Glutamatergic neuron (in vitro differentiated cells): ENCODE measurements at regions not wholly inside any gene's neighbourhood (a gene's known extent, or its start where the extent isn't known, plus 50 kb on each side); places are given as distances from the start of the nearest gene placed in this dataset.
"Not testable (repeated sequence)": the region's sequence is repeated elsewhere in the genome, so short reads cannot be mapped to it uniquely, and the experiment has no call there.

Experiments
- DNase-seq: peaks from one replicate; pipeline ENCODE4 v3.0.0; 2022
- H3K27ac Mint-ChIP-seq: one replicate; pipeline ENCODE4 v1.8.0; 2020; ENCODE audit warnings: mild to moderate bottlenecking, mixed read lengths, inconsistent platforms; ENCODE audit not compliant: unreplicated experiment
- H3K27me3 Mint-ChIP-seq: one replicate; pipeline ENCODE4 v1.8.0; 2020; ENCODE audit warnings: mild to moderate bottlenecking, moderate library complexity, mixed read lengths, inconsistent platforms; ENCODE audit not compliant: unreplicated experiment
- H3K36me3 Mint-ChIP-seq: one replicate; pipeline ENCODE4 v1.8.0; 2020; ENCODE audit warnings: mild to moderate bottlenecking, mixed read lengths, inconsistent platforms; ENCODE audit not compliant: unreplicated experiment
- H3K4me1 Mint-ChIP-seq: one replicate; pipeline ENCODE4 v1.8.0; 2020; ENCODE audit warnings: mild to moderate bottlenecking, low read depth, mixed read lengths, inconsistent platforms; ENCODE audit not compliant: unreplicated experiment
- H3K4me3 Mint-ChIP-seq: one replicate; pipeline ENCODE4 v1.8.0; 2020; ENCODE audit warnings: mild to moderate bottlenecking, mixed read lengths, inconsistent platforms; ENCODE audit not compliant: unreplicated experiment
- H3K9me3 Mint-ChIP-seq: one replicate; pipeline ENCODE4 v1.8.0; 2020; ENCODE audit warnings: mild to moderate bottlenecking, moderate library complexity, mixed read lengths, inconsistent platforms; ENCODE audit not compliant: unreplicated experiment
- TF ChIP-seq, protein P1 (sequence below): fragments of 200-600 bp; sonication (generic); IDR thresholded peaks from one replicate; pipeline ENCODE4 v1.5.0; 2021; ENCODE audit not compliant: partially characterized antibody, unreplicated experiment

DNA sequence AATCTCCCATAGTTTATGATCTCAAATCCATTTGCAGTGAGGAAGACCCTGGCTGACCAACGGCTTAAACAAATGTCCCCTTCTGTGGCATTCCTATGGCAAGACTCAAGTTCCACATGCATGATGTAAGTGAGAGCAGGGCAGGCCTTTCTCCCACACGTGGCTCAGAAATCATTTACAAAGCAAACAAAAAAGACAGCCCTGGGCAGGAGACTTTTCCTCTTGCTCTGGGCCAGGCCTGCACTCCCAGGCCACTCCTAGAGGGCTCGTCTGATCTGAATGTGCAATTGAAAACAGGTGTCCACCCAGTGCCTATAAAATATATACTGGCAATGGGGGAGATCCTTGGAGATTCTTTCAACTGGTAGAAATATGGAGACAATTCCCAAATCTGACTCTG lies 123.1 kb downstream of the DMRT2 start:
- no peak for DNase-seq
- peaks cover 2% of the 10 kb centered on the region for H3K4me1 Mint-ChIP-seq
- H3K4me3 Mint-ChIP-seq = no peak overlapping the region
- H3K36me3 Mint-ChIP-seq = no peaks in the 10 kb centered on the region
- TF ChIP-seq, protein P1, sequence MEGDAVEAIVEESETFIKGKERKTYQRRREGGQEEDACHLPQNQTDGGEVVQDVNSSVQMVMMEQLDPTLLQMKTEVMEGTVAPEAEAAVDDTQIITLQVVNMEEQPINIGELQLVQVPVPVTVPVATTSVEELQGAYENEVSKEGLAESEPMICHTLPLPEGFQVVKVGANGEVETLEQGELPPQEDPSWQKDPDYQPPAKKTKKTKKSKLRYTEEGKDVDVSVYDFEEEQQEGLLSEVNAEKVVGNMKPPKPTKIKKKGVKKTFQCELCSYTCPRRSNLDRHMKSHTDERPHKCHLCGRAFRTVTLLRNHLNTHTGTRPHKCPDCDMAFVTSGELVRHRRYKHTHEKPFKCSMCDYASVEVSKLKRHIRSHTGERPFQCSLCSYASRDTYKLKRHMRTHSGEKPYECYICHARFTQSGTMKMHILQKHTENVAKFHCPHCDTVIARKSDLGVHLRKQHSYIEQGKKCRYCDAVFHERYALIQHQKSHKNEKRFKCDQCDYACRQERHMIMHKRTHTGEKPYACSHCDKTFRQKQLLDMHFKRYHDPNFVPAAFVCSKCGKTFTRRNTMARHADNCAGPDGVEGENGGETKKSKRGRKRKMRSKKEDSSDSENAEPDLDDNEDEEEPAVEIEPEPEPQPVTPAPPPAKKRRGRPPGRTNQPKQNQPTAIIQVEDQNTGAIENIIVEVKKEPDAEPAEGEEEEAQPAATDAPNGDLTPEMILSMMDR = no peak
- H3K9me3 Mint-ChIP-seq = peaks cover 5% of the 10 kb centered on the region
- H3K27ac Mint-ChIP-seq = no peak overlapping the region
- H3K27me3 Mint-ChIP-seq = no peaks in the 10 kb centered on the region

DNA sequence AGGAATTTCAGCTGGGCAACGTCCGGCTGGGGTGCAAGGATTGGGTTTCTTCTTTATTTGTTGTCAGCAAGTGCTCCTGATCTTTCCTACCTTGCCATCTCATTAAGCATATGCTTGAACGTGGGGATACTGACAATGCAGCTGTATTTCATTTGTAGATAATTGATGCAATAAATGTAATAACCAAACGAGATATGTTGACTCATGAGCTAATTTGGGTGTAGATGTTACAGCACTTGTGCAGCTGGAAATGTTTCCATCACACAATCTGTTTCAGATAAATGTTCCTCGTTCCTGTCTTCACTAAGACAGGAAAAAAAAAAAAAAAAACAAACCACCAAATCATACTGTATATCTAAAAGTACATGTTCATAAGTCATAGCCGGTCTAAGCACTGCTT lies 123.8 kb downstream of the DMRT2 start:
- H3K4me1 Mint-ChIP-seq = peaks cover 2% of the 10 kb centered on the region
- H3K36me3 Mint-ChIP-seq = no peaks in the 10 kb centered on the region
- H3K4me3 Mint-ChIP-seq = no peak overlapping the region
- peaks cover 3% of the 10 kb centered on the region for H3K9me3 Mint-ChIP-seq
- no peak overlapping the region for H3K27ac Mint-ChIP-seq
- no peak for DNase-seq
- TF ChIP-seq, protein P1 = no peak
- H3K27me3 Mint-ChIP-seq = no peaks in the 10 kb centered on the region

DNA sequence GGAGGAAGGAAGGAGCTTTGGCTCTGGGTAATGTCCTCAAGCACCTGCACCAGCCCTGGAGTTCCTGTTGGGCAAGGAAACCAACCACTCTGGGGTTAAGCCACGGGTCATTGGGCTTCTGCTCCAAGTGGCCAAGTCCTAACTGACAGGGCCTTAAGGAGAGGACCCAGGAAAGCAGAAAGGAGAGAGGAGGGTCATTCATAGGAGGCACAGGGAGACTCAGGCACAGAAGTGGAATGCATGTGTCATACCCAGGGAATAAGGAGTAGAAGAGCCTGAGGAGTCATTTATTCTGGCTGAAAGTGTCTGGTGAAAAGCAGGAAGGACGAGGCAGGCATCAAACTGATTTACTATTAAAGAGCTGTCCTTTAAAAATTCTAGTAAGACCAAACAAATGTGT lies 129.2 kb downstream of the DMRT2 start:
- Mint-ChIP-seq H3K27me3 (no peaks in the 10 kb centered on the region), H3K27ac (no peak overlapping the region), H3K4me1 (no peaks in the 10 kb centered on the region), H3K4me3 (no peak overlapping the region), H3K9me3 (peaks cover 1% of the 10 kb centered on the region), H3K36me3 (no peaks in the 10 kb centered on the region)
- TF ChIP-seq, protein P1 = no peak
- no peak for DNase-seq

DNA sequence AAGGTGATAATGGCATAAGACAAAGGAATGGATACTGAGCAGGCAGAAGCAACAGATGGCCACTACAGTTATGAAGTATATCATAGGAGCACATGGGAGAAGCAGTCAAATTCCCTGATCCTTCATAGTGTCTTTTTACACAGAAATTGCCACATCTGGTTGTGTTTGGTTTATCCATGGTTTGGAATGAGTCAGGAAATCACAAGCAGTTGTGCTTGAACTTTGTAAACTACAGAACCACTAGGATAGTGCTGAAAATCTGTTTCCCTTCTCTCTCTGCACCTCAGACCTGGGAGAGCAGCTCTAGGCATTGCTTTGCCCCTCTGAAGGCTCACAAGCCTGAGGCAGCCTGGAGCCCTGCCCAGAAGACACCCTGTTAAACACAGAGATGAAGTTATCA lies 134.0 kb downstream of the DMRT2 start:
- H3K4me1 Mint-ChIP-seq = no peaks in the 10 kb centered on the region
- no peak overlapping the region for H3K4me3 Mint-ChIP-seq
- H3K9me3 Mint-ChIP-seq = no peaks in the 10 kb centered on the region
- no peak for DNase-seq
- peaks cover 12% of the 10 kb centered on the region for H3K36me3 Mint-ChIP-seq
- H3K27ac Mint-ChIP-seq = no peak overlapping the region
- TF ChIP-seq, protein P1 = no peak
- H3K27me3 Mint-ChIP-seq = no peaks in the 10 kb centered on the region

DNA sequence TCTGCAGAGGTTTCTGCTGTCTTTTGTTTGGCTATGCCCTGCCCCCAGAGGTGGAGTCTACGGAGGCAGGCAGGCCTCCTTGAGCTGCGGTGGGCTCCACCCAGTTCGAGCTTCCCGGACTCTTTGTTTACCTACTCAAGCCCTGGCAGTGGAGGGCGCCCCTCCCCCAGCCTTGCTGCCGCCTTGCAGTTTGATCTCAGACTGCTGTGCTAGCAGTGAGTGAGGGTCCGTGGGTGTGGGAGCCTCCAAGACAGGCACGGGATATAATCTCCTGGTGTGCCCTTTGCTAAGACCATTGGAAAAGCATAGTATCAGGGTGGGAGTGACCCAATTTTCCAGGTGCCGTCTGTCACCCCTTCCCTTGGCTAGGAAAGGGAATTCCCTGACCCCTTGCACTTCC lies 137.0 kb downstream of the DMRT2 start:
- H3K9me3 Mint-ChIP-seq, DNase-seq, H3K27ac Mint-ChIP-seq, H3K4me1 Mint-ChIP-seq, H3K27me3 Mint-ChIP-seq, H3K4me3 Mint-ChIP-seq: not testable (repeated sequence)
- H3K36me3 Mint-ChIP-seq = peaks cover 16% of the 10 kb centered on the region

DNA sequence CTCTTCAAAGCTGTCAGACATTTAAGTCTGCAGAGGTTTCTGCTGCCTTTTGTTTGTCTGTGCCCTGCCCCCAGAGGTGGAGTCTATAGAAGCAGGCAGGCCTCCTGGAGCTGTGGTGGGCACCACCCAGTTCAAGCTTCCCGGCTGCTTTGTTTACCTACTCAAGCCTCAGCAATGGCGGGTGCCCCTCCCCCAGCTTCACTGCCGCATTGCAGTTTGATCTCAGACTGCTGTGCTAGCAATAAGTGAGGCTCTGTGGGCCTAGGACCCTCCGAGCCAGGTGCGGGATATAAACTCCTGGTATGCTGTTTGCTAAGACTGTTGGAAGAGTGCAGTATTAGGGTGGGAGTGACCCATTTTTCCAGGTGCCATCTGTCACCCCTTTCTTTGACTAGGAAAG lies 145.5 kb downstream of the DMRT2 start:
- not testable (repeated sequence) for H3K27ac Mint-ChIP-seq, DNase-seq, H3K4me1 Mint-ChIP-seq, H3K36me3 Mint-ChIP-seq, H3K27me3 Mint-ChIP-seq, H3K9me3 Mint-ChIP-seq, H3K4me3 Mint-ChIP-seq
